GM21447 (cell line): ENCODE measurements at regions not wholly inside any gene's neighbourhood (a gene's known extent, or its start where the extent isn't known, plus 50 kb on each side); places are given as distances from the start of the nearest gene placed in this dataset.
"Not testable (repeated sequence)": the region's sequence is repeated elsewhere in the genome, so short reads cannot be mapped to it uniquely, and the experiment has no call there.

Source experiments
- ATAC-seq: cut with Tn5 transposase; IDR thresholded peaks from one replicate; pipeline ENCODE4 v1.9.1; 2021; ENCODE audit not compliant: unreplicated experiment

GRCh38 chr11:109480251-109480650 is 58.3 kb downstream of the C11orf87 start:
- no peak for ATAC-seq

GRCh38 chr11:109486129-109486528 is 64.1 kb downstream of the C11orf87 start:
- no peak for ATAC-seq

GRCh38 chr11:109490953-109491635 is 69.1 kb downstream of the C11orf87 start:
- ATAC-seq = no peak

- no peak for ATAC-seq
These were observed 84.1 kb downstream of the C11orf87 start for GRCh38 chr11:109506115-109506514.

- no peak for ATAC-seq
These were observed 85.3 kb downstream of the C11orf87 start for GRCh38 chr11:109507331-109507730.

GRCh38 chr11:109507836-109508561 is 86.0 kb downstream of the C11orf87 start:
- no peak for ATAC-seq

- ATAC-seq = no peak
These were observed 87.0 kb downstream of the C11orf87 start for GRCh38 chr11:109508943-109509342.

GRCh38 chr11:109510316-109510715 is 88.3 kb downstream of the C11orf87 start:
- ATAC-seq = no peak

GRCh38 chr11:109511598-109511997 is 89.6 kb downstream of the C11orf87 start:
- no peak for ATAC-seq

GRCh38 chr11:109512249-109512648 is 90.3 kb downstream of the C11orf87 start:
- no peak for ATAC-seq

- no peak for ATAC-seq
These were observed 90.7 kb downstream of the C11orf87 start for GRCh38 chr11:109512680-109513079.

- no peak for ATAC-seq
These were observed 92.5 kb downstream of the C11orf87 start for GRCh38 chr11:109514313-109515018.

- no peak for ATAC-seq
These were observed 97.3 kb downstream of the C11orf87 start for GRCh38 chr11:109519253-109519652.

- ATAC-seq = no peak
These were observed 99.6 kb downstream of the C11orf87 start for GRCh38 chr11:109521571-109522086.

- ATAC-seq = no peak
These were observed 100.2 kb downstream of the C11orf87 start for GRCh38 chr11:109522116-109522755.

GRCh38 chr11:109525636-109526035 is 103.6 kb downstream of the C11orf87 start:
- ATAC-seq = not testable (repeated sequence)

- no peak for ATAC-seq
These were observed 104.1 kb downstream of the C11orf87 start for GRCh38 chr11:109526061-109526460.

- no peak for ATAC-seq
These were observed 104.9 kb downstream of the C11orf87 start for GRCh38 chr11:109526931-109527330.

- no peak for ATAC-seq
These were observed 105.5 kb downstream of the C11orf87 start for GRCh38 chr11:109527496-109527895.

- ATAC-seq = no peak
These were observed 125.5 kb downstream of the C11orf87 start for GRCh38 chr11:109547356-109548027.

- no peak for ATAC-seq
These were observed 130.4 kb downstream of the C11orf87 start for GRCh38 chr11:109552376-109552775.
